A549 (cell line): ENCODE measurements at regions not wholly inside any gene's neighbourhood (a gene's known extent, or its start where the extent isn't known, plus 50 kb on each side); places are given as distances from the start of the nearest gene placed in this dataset.

Source experiments
- ATAC-seq, 2 experiments: fragments of 200-7000 bp in 1 of 2; fragments of >200 bp in 1 of 2; cut with Nextera tagmentation in 1 of 2; cut with Tn5 transposase in 1 of 2; 3 replicates each; pipeline versions ENCODE4 v1.8.0 to v1.9.1; 2018 to 2020; ENCODE audit warnings: mild to moderate bottlenecking in 1 of 2, moderate library complexity in 1 of 2
- CTCF ChIA-PET: fragments of 300-600 bp; sonication (Branson Sonifier 250); formaldehyde crosslinking; extraction: SDS; loops from one replicate; lab custom pipeline; 2021; ENCODE audit warnings: antibody characterized with exemption, inconsistent platforms; lab: Yijun Ruan, JAX
- POLR2A ChIA-PET: fragments of 350-600 bp; formaldehyde crosslinking; extraction: SDS; loops from one replicate; lab custom pipeline; 2021; ENCODE audit warnings: antibody characterized with exemption, inconsistent platforms; lab: Yijun Ruan, JAX
- DNase-seq, 2 experiments: peaks; one replicate each; pipeline versions ENCODE4 v3.0.0 to v3.0.0-alpha.2; 2011 to 2016; ENCODE audit warnings: low read depth in 1 of 2, low spot score in 1 of 2
- FAIRE-seq: peaks from 2 replicates; lab custom pipeline; 2011; peaks lifted over from hg19 to GRCh38; lab: Jason Lieb, UNC
- H3K27ac ChIP-seq, 2 experiments: fragments of >200 bp; sonication (Bioruptor Twin); formaldehyde crosslinking; 3 replicates each; pipeline ENCODE4 v1.5.1; 2016 to 2017
- H3K4me1 ChIP-seq: fragments of >200 bp; sonication (Bioruptor Twin); formaldehyde crosslinking; 3 replicates; pipeline ENCODE4 v1.6.1; 2016
- H3K4me2 ChIP-seq: fragments of >200 bp; sonication (Bioruptor Twin); formaldehyde crosslinking; 3 replicates; pipeline ENCODE4 v1.6.1; 2016
- H3K4me3 ChIP-seq: fragments of >200 bp; sonication (Bioruptor Twin); formaldehyde crosslinking; 3 replicates; pipeline ENCODE4 v1.5.1; 2016
- H3K9me3 ChIP-seq: fragments of >200 bp; sonication (Bioruptor Twin); formaldehyde crosslinking; 3 replicates; pipeline ENCODE4 v1.6.1; 2016
- BHLHE40 ChIP-seq: IDR thresholded peaks from 2 replicates; pipeline ENCODE4 v1.6.1; 2012; ENCODE audit warnings: low read depth, low read length, inconsistent platforms
- CBX8 ChIP-seq: fragments of 200-600 bp; sonication (generic); IDR thresholded peaks from 2 replicates; pipeline ENCODE4 v1.6.1; 2016
- CHD4 ChIP-seq: fragments of 200-600 bp; sonication (generic); IDR thresholded peaks from 2 replicates; pipeline ENCODE4 v1.6.1; 2016; ENCODE audit warnings: antibody characterized with exemption, mild to moderate bottlenecking, borderline replicate concordance
- EHF ChIP-seq: fragments of 250-450 bp; sonication (Bioruptor Pico); IDR thresholded peaks from 2 replicates; pipeline ENCODE4 v1.5.0; 2020; ENCODE audit warnings: mild to moderate bottlenecking
- EHMT2 ChIP-seq: fragments of 200-600 bp; sonication (generic); IDR thresholded peaks from 2 replicates; pipeline ENCODE4 v1.6.1; 2016; ENCODE audit warnings: antibody characterized with exemption, low read depth, mild to moderate bottlenecking, moderate library complexity
- HOXB5 ChIP-seq: fragments of 250-450 bp; sonication (Bioruptor Pico); IDR thresholded peaks from 2 replicates; pipeline ENCODE4 v1.5.0; 2020; ENCODE audit warnings: mild to moderate bottlenecking, moderate library complexity
- JUN ChIP-seq, 2 experiments: fragments of >200 bp; sonication (Bioruptor Twin); formaldehyde crosslinking; IDR thresholded peaks; 2 replicates in 1 of 2; 3 replicates in 1 of 2; pipeline ENCODE4 v1.6.1; 2016 to 2017
- JUNB ChIP-seq: fragments of >200 bp; sonication (Bioruptor Twin); formaldehyde crosslinking; IDR thresholded peaks from 2 replicates; pipeline ENCODE4 v1.6.1; 2016
- KDM1A ChIP-seq: fragments of 200-600 bp; sonication (generic); IDR thresholded peaks from 2 replicates; pipeline ENCODE4 v1.6.1; 2016; ENCODE audit warnings: low read depth, mild to moderate bottlenecking
- KDM5A ChIP-seq: fragments of 200-600 bp; sonication (generic); IDR thresholded peaks from 2 replicates; pipeline ENCODE4 v1.6.1; 2016; ENCODE audit warnings: antibody characterized with exemption, mild to moderate bottlenecking
- MYC ChIP-seq: IDR thresholded peaks from 2 replicates; pipeline ENCODE4 v1.6.1; 2012; ENCODE audit warnings: mild to moderate bottlenecking, inconsistent platforms, low read length, improper control_type of control experiment, borderline replicate concordance
- NFE2L2 ChIP-seq: fragments of 150-350 bp; conservative IDR thresholded peaks from 2 replicates; pipeline ENCODE4 v1.6.1; 2014; ENCODE audit warnings: low read length
- NR3C1 ChIP-seq: fragments of >200 bp; sonication (Bioruptor Twin); formaldehyde crosslinking; IDR thresholded peaks from 3 replicates; pipeline ENCODE4 v1.6.1; 2017
- PHF8 ChIP-seq: fragments of 200-600 bp; sonication (generic); IDR thresholded peaks from 2 replicates; pipeline ENCODE4 v1.6.1; 2016; ENCODE audit warnings: low read depth, mild to moderate bottlenecking, antibody characterized with exemption, moderate library complexity, borderline replicate concordance
- POLR2AphosphoS2 ChIP-seq: conservative IDR thresholded peaks from 2 replicates; pipeline ENCODE4 v1.6.1; 2012; ENCODE audit warnings: low read length, improper control_type of control experiment, inconsistent platforms
- RAD21 ChIP-seq, 2 experiments: fragments of >200 bp in 1 of 2; sonication (Bioruptor Twin) in 1 of 2; formaldehyde crosslinking in 1 of 2; IDR thresholded peaks in 1 of 2; conservative IDR thresholded peaks in 1 of 2; 2 replicates in 1 of 2; 3 replicates in 1 of 2; pipeline ENCODE4 v1.6.1; 2012 to 2018; ENCODE audit warnings: inconsistent platforms in 1 of 2
- SMC3 ChIP-seq: fragments of >200 bp; sonication (Bioruptor Twin); formaldehyde crosslinking; IDR thresholded peaks from 3 replicates; pipeline ENCODE4 v1.6.1; 2018; ENCODE audit warnings: inconsistent platforms
- SREBF2 ChIP-seq: fragments of 450-650 bp; IDR thresholded peaks from 2 replicates; pipeline ENCODE4 v1.6.1; 2014; ENCODE audit warnings: mild to moderate bottlenecking, moderate library complexity
- ZFP36 ChIP-seq: fragments of 450-650 bp; IDR thresholded peaks from 2 replicates; pipeline ENCODE4 v1.6.1; 2014; ENCODE audit warnings: borderline replicate concordance; ENCODE audit not compliant: partially characterized antibody
- ZSCAN20 ChIP-seq: fragments of 250-450 bp; sonication (Bioruptor Pico); IDR thresholded peaks from 2 replicates; pipeline ENCODE4 v1.8.0; 2022; ENCODE audit warnings: mild to moderate bottlenecking, moderate library complexity
- WGBS: methylation state at CpG from one replicate; pipeline ENCODE4 v1.1.6; 2017; ENCODE audit errors: missing lambda C conversion rate; 5-methylcytosine and 5-hydroxymethylcytosine counted together
- TF ChIP-seq, protein P1 (sequence below): fragments of 450-650 bp; IDR thresholded peaks from 2 replicates; pipeline ENCODE4 v1.6.1; 2014; ENCODE audit warnings: antibody characterized with exemption
- TF ChIP-seq, protein P2 (sequence below): IDR thresholded peaks from 2 replicates; pipeline ENCODE4 v1.6.1; 2012
- TF ChIP-seq, protein P3 (sequence below): fragments of 250-450 bp; sonication (Bioruptor Pico); IDR thresholded peaks from 2 replicates; pipeline ENCODE4 v1.5.0; 2021; ENCODE audit warnings: mild to moderate bottlenecking, moderate library complexity, borderline replicate concordance
- TF ChIP-seq, protein P4 (sequence below): fragments of >200 bp; sonication (Bioruptor Twin); formaldehyde crosslinking; IDR thresholded peaks from 3 replicates; pipeline ENCODE4 v1.5.1; 2016

DNA sequence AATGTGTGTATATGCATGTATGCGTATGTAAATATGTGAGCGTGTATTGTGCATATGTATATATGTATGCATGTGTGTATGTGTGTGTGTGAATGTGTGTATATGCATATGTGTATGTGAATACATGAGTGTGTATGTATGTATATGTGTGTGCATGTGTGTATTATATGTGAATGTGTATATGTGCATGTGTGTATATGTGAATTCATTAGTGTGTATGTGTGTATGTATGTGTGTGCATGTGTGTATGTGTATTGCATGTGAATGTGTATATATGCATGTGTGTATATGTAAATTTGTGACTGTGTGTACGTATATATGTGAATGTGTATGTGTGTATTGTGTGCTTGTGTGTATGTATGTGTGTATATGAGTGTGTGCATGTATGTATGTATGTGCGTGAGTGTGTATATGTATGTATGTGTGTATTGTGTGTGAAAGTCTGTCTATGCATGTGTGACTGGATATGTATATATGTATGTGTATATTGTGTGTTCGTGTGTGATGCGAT, 455.9 kb downstream of the TYW1 start:
- no peaks in the 10 kb centered on the region for H3K4me1 ChIP-seq
- no peaks in the 10 kb centered on the region for H3K9me3 ChIP-seq
- H3K27ac ChIP-seq, result no peak overlapping the region
- 71% methylated on average over 6 of the region's 6 CpGs for WGBS
- no peak overlapping the region for H3K4me2 ChIP-seq
- no peak for ATAC-seq
- TF ChIP-seq EHF (CRISPR knock-in tag), result no peak
- TF ChIP-seq, protein P1, sequence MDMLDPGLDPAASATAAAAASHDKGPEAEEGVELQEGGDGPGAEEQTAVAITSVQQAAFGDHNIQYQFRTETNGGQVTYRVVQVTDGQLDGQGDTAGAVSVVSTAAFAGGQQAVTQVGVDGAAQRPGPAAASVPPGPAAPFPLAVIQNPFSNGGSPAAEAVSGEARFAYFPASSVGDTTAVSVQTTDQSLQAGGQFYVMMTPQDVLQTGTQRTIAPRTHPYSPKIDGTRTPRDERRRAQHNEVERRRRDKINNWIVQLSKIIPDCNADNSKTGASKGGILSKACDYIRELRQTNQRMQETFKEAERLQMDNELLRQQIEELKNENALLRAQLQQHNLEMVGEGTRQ, result no peak
- no peak for TF ChIP-seq CBX8
- no peak for TF ChIP-seq HOXB5
- TF ChIP-seq EHMT2, result no peak
- TF ChIP-seq NFE2L2, result no peak
- no peak for TF ChIP-seq ZFP36
- TF ChIP-seq, protein P2, sequence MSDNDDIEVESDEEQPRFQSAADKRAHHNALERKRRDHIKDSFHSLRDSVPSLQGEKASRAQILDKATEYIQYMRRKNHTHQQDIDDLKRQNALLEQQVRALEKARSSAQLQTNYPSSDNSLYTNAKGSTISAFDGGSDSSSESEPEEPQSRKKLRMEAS, result no peak
- no peak for TF ChIP-seq ZSCAN20 (CRISPR knock-in tag)
- TF ChIP-seq KDM5A, result no peak
- no peak for TF ChIP-seq BHLHE40
- no peak for TF ChIP-seq MYC
- TF ChIP-seq KDM1A, result no peak
- DNase-seq, result no peak
- H3K4me3 ChIP-seq, result no peak overlapping the region
- FAIRE-seq, result no peak
- POLR2A ChIA-PET, result no interaction called here
- CTCF ChIA-PET, result no interaction called here

DNA sequence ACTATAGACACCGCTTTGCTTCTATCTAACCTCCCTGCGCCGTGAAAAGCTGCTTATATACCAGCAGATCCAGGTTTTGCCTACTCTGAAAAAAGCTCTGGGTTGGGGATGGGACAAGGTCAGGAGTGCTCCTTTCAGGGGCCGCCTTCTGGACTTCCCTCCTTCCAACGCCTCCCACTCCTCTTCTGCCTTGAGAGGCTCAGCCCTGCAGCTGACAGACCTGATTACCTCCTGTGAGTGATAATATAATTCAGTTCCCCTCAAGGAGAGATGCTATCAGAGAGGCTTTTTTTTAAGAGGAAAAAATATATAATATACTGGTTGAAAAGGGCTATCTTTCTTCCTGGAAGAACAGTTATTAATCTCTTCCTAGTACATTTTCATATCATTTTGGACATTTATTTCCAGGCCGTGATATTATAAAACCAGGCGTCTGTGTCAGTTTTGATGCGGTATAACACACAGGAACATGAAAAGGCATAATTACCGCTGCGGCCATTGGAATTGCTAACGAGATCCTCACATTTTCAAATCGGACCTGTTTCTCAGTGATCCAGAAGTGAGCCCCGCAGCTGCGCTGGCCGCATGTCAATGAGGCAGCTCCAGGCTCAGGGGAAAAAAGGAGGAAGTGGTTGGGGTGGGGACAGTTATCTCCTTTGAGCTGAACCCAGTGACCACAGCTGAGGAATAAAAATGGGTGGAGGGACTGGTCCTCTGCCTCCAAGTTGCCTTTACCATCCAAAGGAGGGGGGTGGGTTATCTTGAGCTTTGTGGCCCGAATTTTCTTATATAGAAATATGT, 457.1 kb downstream of the TYW1 start:
- no peak for FAIRE-seq
- H3K27ac ChIP-seq, result no peak overlapping the region
- ChIA-PET CTCF (interaction anchor here (0.5 to 0.7 kb wide), 3 partner anchors 11 to 879 kb away, joined by 3 read pairs; no protein-coding TSS in a partner anchor), POLR2A (no interaction called here)
- no peak overlapping the region for H3K4me2 ChIP-seq
- H3K4me3 ChIP-seq, result no peak overlapping the region
- no peaks in the 10 kb centered on the region for H3K9me3 ChIP-seq
- 49% methylated on average over 16 of the region's 16 CpGs for WGBS
- DNase-seq, result no peak
- TF ChIP-seq PHF8 (no peak), POLR2AphosphoS2 (no peak), KDM1A (no peak), NR3C1 (no peak)
- no peak for ATAC-seq
- no peaks in the 10 kb centered on the region for H3K4me1 ChIP-seq

DNA sequence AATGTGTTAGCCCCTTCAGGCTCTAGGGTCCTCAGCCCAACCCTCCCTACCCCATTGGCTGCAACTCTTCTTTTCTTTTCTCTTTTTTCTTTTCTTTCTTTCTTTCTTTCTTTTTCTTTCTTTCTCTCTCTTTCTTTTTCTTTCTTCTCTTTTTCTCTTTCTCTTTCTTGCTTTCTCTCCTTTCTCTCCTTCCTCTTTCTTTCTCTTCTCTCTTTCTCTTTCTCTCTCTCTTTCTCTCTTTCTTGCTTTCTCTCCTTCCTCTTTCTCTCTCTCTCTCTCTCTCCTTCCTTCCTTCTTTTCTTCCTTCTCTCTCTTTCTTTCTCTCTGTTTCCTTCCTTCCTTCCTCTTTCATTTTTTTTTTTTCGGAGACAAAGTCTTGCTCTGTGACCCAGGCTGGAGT, 458.9 kb downstream of the TYW1 start:
- H3K4me3 ChIP-seq, result no peak overlapping the region
- H3K4me2 ChIP-seq, result no peak overlapping the region
- FAIRE-seq (no peak), ATAC-seq (no peak), DNase-seq (no peak)
- POLR2A ChIA-PET, result no interaction called here
- H3K4me1 ChIP-seq, result no peaks in the 10 kb centered on the region
- H3K9me3 ChIP-seq, result no peaks in the 10 kb centered on the region
- TF ChIP-seq, protein P3, sequence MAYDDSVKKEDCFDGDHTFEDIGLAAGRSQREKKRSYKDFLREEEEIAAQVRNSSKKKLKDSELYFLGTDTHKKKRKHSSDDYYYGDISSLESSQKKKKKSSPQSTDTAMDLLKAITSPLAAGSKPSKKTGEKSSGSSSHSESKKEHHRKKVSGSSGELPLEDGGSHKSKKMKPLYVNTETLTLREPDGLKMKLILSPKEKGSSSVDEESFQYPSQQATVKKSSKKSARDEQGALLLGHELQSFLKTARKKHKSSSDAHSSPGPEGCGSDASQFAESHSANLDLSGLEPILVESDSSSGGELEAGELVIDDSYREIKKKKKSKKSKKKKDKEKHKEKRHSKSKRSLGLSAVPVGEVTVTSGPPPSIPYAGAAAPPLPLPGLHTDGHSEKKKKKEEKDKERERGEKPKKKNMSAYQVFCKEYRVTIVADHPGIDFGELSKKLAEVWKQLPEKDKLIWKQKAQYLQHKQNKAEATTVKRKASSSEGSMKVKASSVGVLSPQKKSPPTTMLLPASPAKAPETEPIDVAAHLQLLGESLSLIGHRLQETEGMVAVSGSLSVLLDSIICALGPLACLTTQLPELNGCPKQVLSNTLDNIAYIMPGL (CRISPR knock-in tag), result no peak
- TF ChIP-seq ZSCAN20 (CRISPR knock-in tag) (no peak), CHD4 (no peak), SMC3 (no peak), JUN (IDR thresholded peaks at IDR 0.05) (no peak), SREBF2 (no peak), BHLHE40 (no peak), RAD21 (conservative IDR thresholded peaks at IDR 0.05 in 1 of 2, IDR thresholded peaks at IDR 0.05 in 1 of 2) (no peak), PHF8 (no peak), EHMT2 (no peak), POLR2AphosphoS2 (no peak), HOXB5 (no peak), JUNB (no peak)
- TF ChIP-seq, protein P4, sequence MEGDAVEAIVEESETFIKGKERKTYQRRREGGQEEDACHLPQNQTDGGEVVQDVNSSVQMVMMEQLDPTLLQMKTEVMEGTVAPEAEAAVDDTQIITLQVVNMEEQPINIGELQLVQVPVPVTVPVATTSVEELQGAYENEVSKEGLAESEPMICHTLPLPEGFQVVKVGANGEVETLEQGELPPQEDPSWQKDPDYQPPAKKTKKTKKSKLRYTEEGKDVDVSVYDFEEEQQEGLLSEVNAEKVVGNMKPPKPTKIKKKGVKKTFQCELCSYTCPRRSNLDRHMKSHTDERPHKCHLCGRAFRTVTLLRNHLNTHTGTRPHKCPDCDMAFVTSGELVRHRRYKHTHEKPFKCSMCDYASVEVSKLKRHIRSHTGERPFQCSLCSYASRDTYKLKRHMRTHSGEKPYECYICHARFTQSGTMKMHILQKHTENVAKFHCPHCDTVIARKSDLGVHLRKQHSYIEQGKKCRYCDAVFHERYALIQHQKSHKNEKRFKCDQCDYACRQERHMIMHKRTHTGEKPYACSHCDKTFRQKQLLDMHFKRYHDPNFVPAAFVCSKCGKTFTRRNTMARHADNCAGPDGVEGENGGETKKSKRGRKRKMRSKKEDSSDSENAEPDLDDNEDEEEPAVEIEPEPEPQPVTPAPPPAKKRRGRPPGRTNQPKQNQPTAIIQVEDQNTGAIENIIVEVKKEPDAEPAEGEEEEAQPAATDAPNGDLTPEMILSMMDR, result no peak
- WGBS, result 0% methylated on average over 1 of the region's 1 CpG
- CTCF ChIA-PET, result no interaction called here
- no peak overlapping the region for H3K27ac ChIP-seq
